Central memory CD8-positive, alpha-beta T cell (primary cell): ENCODE measurements at regions not wholly inside any gene's neighbourhood (a gene's known extent, or its start where the extent isn't known, plus 50 kb on each side); places are given as distances from the start of the nearest gene placed in this dataset.

ENCODE experiments used
- ATAC-seq: fragments of 150-1000 bp; cut with Tn5 transposase; replicated peaks from 2 replicates; pipeline ENCODE4 v1.10.0; 2022; ENCODE audit warnings: mild to moderate bottlenecking, moderate FRiP score, moderate number of reproducible peaks; ENCODE audit not compliant: poor library complexity, severe bottlenecking; ENCODE audit errors: extremely low read depth
- DNase-seq, 2 donors: peaks; one replicate each; pipeline ENCODE4 v3.0.0; 2021; ENCODE audit warnings: low spot score in 2 of 2
- H3K27ac Mint-ChIP-seq: one replicate; pipeline ENCODE4 v1.8.0; 2022; ENCODE audit warnings: low read depth, mild to moderate bottlenecking, moderate library complexity, mixed read lengths
- H3K27me3 Mint-ChIP-seq: one replicate; pipeline ENCODE4 v1.8.0; 2022; ENCODE audit warnings: mixed read lengths
- H3K36me3 Mint-ChIP-seq: one replicate; pipeline ENCODE4 v1.8.0; 2022; ENCODE audit warnings: mild to moderate bottlenecking, moderate library complexity, mixed read lengths; ENCODE audit not compliant: insufficient read depth
- H3K4me1 Mint-ChIP-seq: one replicate; pipeline ENCODE4 v1.8.0; 2022; ENCODE audit warnings: mixed read lengths
- H3K4me3 Mint-ChIP-seq: one replicate; pipeline ENCODE4 v1.8.0; 2022; ENCODE audit warnings: mild to moderate bottlenecking, moderate library complexity, mixed read lengths
- H3K9me3 Mint-ChIP-seq: one replicate; pipeline ENCODE4 v1.8.0; 2022; ENCODE audit warnings: mixed read lengths

GRCh38 chr13:73397496-73398305 is 338.9 kb downstream of the KLF5 start:
- peaks cover 9% of the 10 kb centered on the region for H3K27me3 Mint-ChIP-seq
- no peak for DNase-seq
- no peaks in the 10 kb centered on the region for H3K4me1 Mint-ChIP-seq
- ATAC-seq = no peak
- H3K9me3 Mint-ChIP-seq = no peaks in the 10 kb centered on the region
- no peak overlapping the region for H3K4me3 Mint-ChIP-seq
- H3K27ac Mint-ChIP-seq = no peak overlapping the region
- H3K36me3 Mint-ChIP-seq = no peaks in the 10 kb centered on the region

GRCh38 chr13:73394066-73394465 is 335.3 kb downstream of the KLF5 start:
- no peaks in the 10 kb centered on the region for H3K36me3 Mint-ChIP-seq
- H3K27me3 Mint-ChIP-seq = peaks cover 17% of the 10 kb centered on the region
- no peak overlapping the region for H3K4me3 Mint-ChIP-seq
- no peak for DNase-seq
- H3K27ac Mint-ChIP-seq = no peak overlapping the region
- H3K9me3 Mint-ChIP-seq = peaks cover 6% of the 10 kb centered on the region
- ATAC-seq = no peak
- no peaks in the 10 kb centered on the region for H3K4me1 Mint-ChIP-seq

- Mint-ChIP-seq H3K9me3 (peaks cover 11% of the 10 kb centered on the region), H3K36me3 (no peaks in the 10 kb centered on the region), H3K4me1 (no peaks in the 10 kb centered on the region), H3K27me3 (peaks cover 24% of the 10 kb centered on the region), H3K4me3 (no peak overlapping the region), H3K27ac (no peak overlapping the region)
- DNase-seq (no peak), ATAC-seq (no peak)
Observed at GRCh38 chr13:73390100-73390499, 331.3 kb downstream of the KLF5 start.

- Mint-ChIP-seq H3K36me3 (no peaks in the 10 kb centered on the region), H3K27me3 (peaks cover 31% of the 10 kb centered on the region), H3K27ac (no peak overlapping the region), H3K4me3 (no peak overlapping the region), H3K9me3 (peaks cover 11% of the 10 kb centered on the region), H3K4me1 (no peaks in the 10 kb centered on the region)
- DNase-seq (no peak), ATAC-seq (no peak)
Observed at GRCh38 chr13:73388586-73388985, 329.8 kb downstream of the KLF5 start.

- Mint-ChIP-seq H3K27ac (no peak overlapping the region), H3K4me1 (no peaks in the 10 kb centered on the region), H3K27me3 (peaks cover 35% of the 10 kb centered on the region), H3K36me3 (no peaks in the 10 kb centered on the region), H3K9me3 (peaks cover 11% of the 10 kb centered on the region), H3K4me3 (no peak overlapping the region)
- no peak for ATAC-seq
- no peak for DNase-seq
Observed at GRCh38 chr13:73387318-73387717, 328.5 kb downstream of the KLF5 start.

- DNase-seq (no peak), ATAC-seq (no peak)
- no peak overlapping the region for H3K27ac Mint-ChIP-seq
- H3K4me1 Mint-ChIP-seq = no peaks in the 10 kb centered on the region
- no peak overlapping the region for H3K4me3 Mint-ChIP-seq
- no peaks in the 10 kb centered on the region for H3K36me3 Mint-ChIP-seq
- H3K27me3 Mint-ChIP-seq = peaks cover 27% of the 10 kb centered on the region
- peaks cover 11% of the 10 kb centered on the region for H3K9me3 Mint-ChIP-seq
Observed at GRCh38 chr13:73385848-73386247, 327.0 kb downstream of the KLF5 start.

- Mint-ChIP-seq H3K9me3 (no peaks in the 10 kb centered on the region), H3K27me3 (peaks cover 26% of the 10 kb centered on the region), H3K36me3 (no peaks in the 10 kb centered on the region), H3K27ac (no peak overlapping the region), H3K4me3 (no peak overlapping the region), H3K4me1 (no peaks in the 10 kb centered on the region)
- ATAC-seq (no peak), DNase-seq (no peak)
Observed at GRCh38 chr13:73372666-73373627, 314.1 kb downstream of the KLF5 start.

GRCh38 chr13:73370066-73370465 is 311.3 kb downstream of the KLF5 start:
- Mint-ChIP-seq H3K27ac (no peak overlapping the region), H3K4me1 (no peaks in the 10 kb centered on the region), H3K36me3 (no peaks in the 10 kb centered on the region), H3K27me3 (peaks cover 26% of the 10 kb centered on the region), H3K9me3 (no peaks in the 10 kb centered on the region), H3K4me3 (no peak overlapping the region)
- ATAC-seq (no peak), DNase-seq (no peak)

GRCh38 chr13:73369095-73369494 is 310.3 kb downstream of the KLF5 start:
- no peaks in the 10 kb centered on the region for H3K9me3 Mint-ChIP-seq
- DNase-seq (no peak), ATAC-seq (no peak)
- H3K4me3 Mint-ChIP-seq = no peak overlapping the region
- H3K4me1 Mint-ChIP-seq = no peaks in the 10 kb centered on the region
- no peak overlapping the region for H3K27ac Mint-ChIP-seq
- H3K36me3 Mint-ChIP-seq = no peaks in the 10 kb centered on the region
- peaks cover 26% of the 10 kb centered on the region for H3K27me3 Mint-ChIP-seq

- Mint-ChIP-seq H3K27me3 (peaks cover 26% of the 10 kb centered on the region), H3K4me3 (no peak overlapping the region), H3K9me3 (no peaks in the 10 kb centered on the region), H3K27ac (no peak overlapping the region), H3K36me3 (no peaks in the 10 kb centered on the region), H3K4me1 (no peaks in the 10 kb centered on the region)
- ATAC-seq (no peak), DNase-seq (no peak)
Observed at GRCh38 chr13:73368608-73369007, 309.8 kb downstream of the KLF5 start.

- ATAC-seq (no peak), DNase-seq (no peak)
- no peaks in the 10 kb centered on the region for H3K9me3 Mint-ChIP-seq
- no peaks in the 10 kb centered on the region for H3K4me1 Mint-ChIP-seq
- H3K36me3 Mint-ChIP-seq = no peaks in the 10 kb centered on the region
- H3K27ac Mint-ChIP-seq = no peak overlapping the region
- no peak overlapping the region for H3K4me3 Mint-ChIP-seq
- H3K27me3 Mint-ChIP-seq = peaks cover 24% of the 10 kb centered on the region
Observed at GRCh38 chr13:73367886-73368285, 309.1 kb downstream of the KLF5 start.

GRCh38 chr13:73366241-73366640 is 307.4 kb downstream of the KLF5 start:
- Mint-ChIP-seq H3K27me3 (peaks cover 7% of the 10 kb centered on the region), H3K4me1 (no peaks in the 10 kb centered on the region), H3K9me3 (no peaks in the 10 kb centered on the region), H3K4me3 (no peak overlapping the region), H3K36me3 (no peaks in the 10 kb centered on the region), H3K27ac (no peak overlapping the region)
- DNase-seq (no peak), ATAC-seq (no peak)

GRCh38 chr13:73365681-73366080 is 306.9 kb downstream of the KLF5 start:
- ATAC-seq (no peak), DNase-seq (no peak)
- Mint-ChIP-seq H3K36me3 (no peaks in the 10 kb centered on the region), H3K27me3 (peaks cover 2% of the 10 kb centered on the region), H3K27ac (no peak overlapping the region), H3K4me1 (no peaks in the 10 kb centered on the region), H3K9me3 (no peaks in the 10 kb centered on the region), H3K4me3 (no peak overlapping the region)
